ENCODE measurements at regions not wholly inside any gene's neighbourhood (a gene's known extent, or its start where the extent isn't known, plus 50 kb on each side); places are given as distances from the start of the nearest gene placed in this dataset.

- TF ChIP-seq CTCF (IDR thresholded peaks at IDR 0.05; ENCODE audit: borderline replicate concordance, extremely low read depth, low read length, poor library complexity, severe bottlenecking) (no peak), EZH2 (IDR thresholded peaks at IDR 0.05; ENCODE audit: borderline replicate concordance, low read depth, low read length, severe bottlenecking) (no peak)
Measured at GRCh38 chr9:96158909-96159575, 142.9 kb downstream of the HSD17B3 start.

Data from DND-41 (cell line).